Smooth muscle cell (in vitro differentiated cells): ENCODE measurements at regions not wholly inside any gene's neighbourhood (a gene's known extent, or its start where the extent isn't known, plus 50 kb on each side); places are given as distances from the start of the nearest gene placed in this dataset.

ENCODE experiments used
- DNase-seq: peaks from one replicate; lab custom pipeline; 2025; ENCODE audit not compliant: unreplicated experiment; lab: John Stamatoyannopoulos, UW
- H2AFZ ChIP-seq: fragments of 200-600 bp; sonication (generic); 2 replicates; pipeline ENCODE4 v1.6.0; 2016; ENCODE audit warnings: antibody characterized with exemption, low read depth, mild to moderate bottlenecking
- H3F3A ChIP-seq: fragments of 200-600 bp; sonication (generic); 2 replicates; pipeline ENCODE4 v1.6.0; 2017; ENCODE audit warnings: antibody characterized with exemption, low read depth
- H3K27ac ChIP-seq: fragments of 200-600 bp; sonication (generic); 2 replicates; pipeline ENCODE4 v1.5.1; 2016; ENCODE audit warnings: low read depth, mild to moderate bottlenecking
- H3K27me3 ChIP-seq: fragments of 200-600 bp; sonication (generic); 2 replicates; pipeline ENCODE4 v1.6.1; 2016; ENCODE audit warnings: low read depth, mild to moderate bottlenecking
- H3K36me3 ChIP-seq: fragments of 200-600 bp; sonication (generic); 2 replicates; pipeline ENCODE4 v1.5.1; 2016; ENCODE audit warnings: low read depth
- H3K4me1 ChIP-seq: fragments of 200-600 bp; sonication (generic); 2 replicates; pipeline ENCODE4 v1.5.1; 2016; ENCODE audit warnings: low read depth
- H3K4me2 ChIP-seq: fragments of 200-600 bp; sonication (generic); 2 replicates; pipeline ENCODE4 v1.6.0; 2016; ENCODE audit warnings: mild to moderate bottlenecking
- H3K4me3 ChIP-seq: fragments of 200-600 bp; sonication (generic); 2 replicates; pipeline ENCODE4 v1.5.1; 2016; ENCODE audit warnings: mild to moderate bottlenecking
- H3K79me2 ChIP-seq: fragments of 200-600 bp; sonication (generic); 2 replicates; pipeline ENCODE4 v1.6.0; 2016; ENCODE audit warnings: low read depth, mild to moderate bottlenecking
- H3K9ac ChIP-seq: fragments of 200-600 bp; sonication (generic); 2 replicates; pipeline ENCODE4 v1.6.0; 2016; ENCODE audit warnings: low read depth
- H3K9me3 ChIP-seq: fragments of 200-600 bp; sonication (generic); replicated peaks from 2 replicates; pipeline ENCODE4 v1.5.1; 2016; ENCODE audit warnings: low read depth
- H4K20me1 ChIP-seq: fragments of 200-600 bp; sonication (generic); 2 replicates; pipeline ENCODE4 v1.6.0; 2016; ENCODE audit warnings: low read depth
- CTCF ChIP-seq: fragments of 200-600 bp; sonication (generic); IDR thresholded peaks from 2 replicates; pipeline ENCODE4 v1.5.1; 2017; ENCODE audit warnings: borderline replicate concordance, mild to moderate bottlenecking, antibody characterized with exemption; ENCODE audit not compliant: insufficient read depth, poor library complexity, severe bottlenecking
- WGBS: methylation state at CpG from one replicate; pipeline ENCODE4 v1.1.7; 2016; ENCODE audit warnings: low lambda C conversion rate; 5-methylcytosine and 5-hydroxymethylcytosine counted together

DNA sequence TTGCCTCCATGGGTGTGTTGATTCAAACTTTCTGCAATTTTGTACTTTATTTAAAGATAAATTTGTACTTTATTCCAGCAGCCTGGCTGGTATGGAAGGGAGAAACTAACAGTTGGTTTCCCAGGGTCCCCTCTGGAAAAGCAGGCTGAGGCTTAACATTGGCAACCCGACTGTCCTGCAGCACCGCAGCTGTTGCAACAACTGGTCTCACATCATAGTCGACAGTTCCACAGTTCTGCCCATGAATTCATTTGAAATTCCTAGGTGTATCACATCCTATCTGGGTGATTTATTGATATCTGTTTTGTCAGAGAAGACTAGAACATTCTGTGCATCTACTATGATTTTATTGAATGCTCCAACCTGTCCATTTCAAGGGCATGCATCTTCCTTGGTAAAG, 98.8 kb upstream of the GATB start:
- H4K20me1 ChIP-seq: no peaks in the 10 kb centered on the region
- no peak overlapping the region for H2AFZ ChIP-seq
- H3K4me2 ChIP-seq: no peak overlapping the region
- H3K36me3 ChIP-seq: no peaks in the 10 kb centered on the region
- H3K9ac ChIP-seq: no peak overlapping the region
- TF ChIP-seq CTCF: no peak
- no peaks in the 10 kb centered on the region for H3K4me1 ChIP-seq
- WGBS: 89% methylated on average over 3 of the region's 3 CpGs
- no peak overlapping the region for H3K4me3 ChIP-seq
- no peak overlapping the region for H3K27ac ChIP-seq
- no peaks in the 10 kb centered on the region for H3F3A ChIP-seq
- H3K27me3 ChIP-seq: peaks cover 4% of the 10 kb centered on the region
- no peaks in the 10 kb centered on the region for H3K79me2 ChIP-seq
- DNase-seq: no peak
- no peaks in the 10 kb centered on the region for H3K9me3 ChIP-seq

GRCh38 chr4:151858356-151858755, 97.5 kb upstream of the GATB start:
- Histone ChIP-seq H3K4me3 (no peak overlapping the region), H3K27ac (no peak overlapping the region), H2AFZ (no peak overlapping the region), H3K4me1 (no peaks in the 10 kb centered on the region), H3K4me2 (no peak overlapping the region), H3K36me3 (no peaks in the 10 kb centered on the region), H4K20me1 (no peaks in the 10 kb centered on the region), H3F3A (no peaks in the 10 kb centered on the region), H3K9ac (no peak overlapping the region), H3K9me3 (no peaks in the 10 kb centered on the region), H3K27me3 (peaks cover 4% of the 10 kb centered on the region), H3K79me2 (no peaks in the 10 kb centered on the region)
- TF ChIP-seq CTCF: no peak
- DNase-seq: no peak
- WGBS: 82% methylated on average over 4 of the region's 4 CpGs

DNA sequence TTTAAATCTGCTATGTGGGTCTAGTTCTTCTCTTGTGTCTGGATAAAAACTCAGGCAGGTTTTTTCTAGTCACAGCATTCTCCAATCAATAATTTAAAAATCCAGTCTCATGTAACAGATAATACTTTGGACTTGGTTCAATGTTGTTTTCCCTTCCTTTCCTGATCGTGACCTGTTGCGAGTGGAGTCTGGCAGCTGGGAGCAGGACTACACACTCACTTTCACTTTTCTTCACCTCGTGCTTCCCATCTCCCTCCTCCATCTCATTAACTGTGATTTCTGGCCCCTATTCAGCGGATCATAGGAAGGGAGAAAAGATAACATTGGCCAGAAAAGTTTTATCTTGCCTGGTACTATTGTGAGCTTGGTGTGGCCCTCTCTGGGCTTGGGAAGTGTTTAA, 96.6 kb upstream of the GATB start:
- WGBS: 59% methylated on average over 4 of the region's 4 CpGs
- no peak for TF ChIP-seq CTCF
- no peak overlapping the region for H3K9ac ChIP-seq
- no peak for DNase-seq
- H3K79me2 ChIP-seq: no peaks in the 10 kb centered on the region
- no peaks in the 10 kb centered on the region for H3K4me1 ChIP-seq
- no peak overlapping the region for H3K4me2 ChIP-seq
- no peaks in the 10 kb centered on the region for H3K36me3 ChIP-seq
- no peak overlapping the region for H3K27ac ChIP-seq
- H3K9me3 ChIP-seq: no peaks in the 10 kb centered on the region
- peaks cover 4% of the 10 kb centered on the region for H3K27me3 ChIP-seq
- H3K4me3 ChIP-seq: no peak overlapping the region
- H2AFZ ChIP-seq: no peak overlapping the region
- H4K20me1 ChIP-seq: no peaks in the 10 kb centered on the region
- H3F3A ChIP-seq: no peaks in the 10 kb centered on the region

- Histone ChIP-seq H2AFZ (no peak overlapping the region), H3K4me3 (no peak overlapping the region), H3F3A (no peaks in the 10 kb centered on the region), H3K4me2 (no peak overlapping the region), H3K36me3 (no peaks in the 10 kb centered on the region), H3K9ac (no peak overlapping the region), H4K20me1 (no peaks in the 10 kb centered on the region), H3K4me1 (no peaks in the 10 kb centered on the region), H3K27ac (no peak overlapping the region), H3K27me3 (peaks cover 4% of the 10 kb centered on the region), H3K9me3 (no peaks in the 10 kb centered on the region), H3K79me2 (no peaks in the 10 kb centered on the region)
- no peak for TF ChIP-seq CTCF
- 85% methylated on average over 1 of the region's 1 CpG for WGBS
- DNase-seq: no peak
Observed at GRCh38 chr4:151855747-151856146, 94.9 kb upstream of the GATB start.
